Anterior cingulate cortex (tissue), 58 donors: ENCODE measurements at regions not wholly inside any gene's neighbourhood (a gene's known extent, or its start where the extent isn't known, plus 50 kb on each side); places are given as distances from the start of the nearest gene placed in this dataset.

Experiments used
- DNase-seq, 58 donors: peaks; one replicate each; lab custom pipeline; 2025; lab: John Stamatoyannopoulos, UW

GRCh38 chr7:47221826-47222225 is 360.1 kb downstream of the TNS3 start:
- DNase-seq: no peak

GRCh38 chr7:47218378-47219176 is 363.3 kb downstream of the TNS3 start:
- no peak for DNase-seq

- no peak for DNase-seq
Observed at GRCh38 chr7:47217570-47218360, 364.1 kb downstream of the TNS3 start.

- no peak for DNase-seq
Observed at GRCh38 chr7:47217086-47217485, 364.8 kb downstream of the TNS3 start.

- DNase-seq: no peak
Observed at GRCh38 chr7:47216439-47216838, 365.5 kb downstream of the TNS3 start.

- DNase-seq: no peak
Observed at GRCh38 chr7:47215640-47216039, 366.3 kb downstream of the TNS3 start.

GRCh38 chr7:47215049-47215448 is 366.9 kb downstream of the TNS3 start:
- no peak for DNase-seq

GRCh38 chr7:47213276-47213675 is 368.6 kb downstream of the TNS3 start:
- no peak for DNase-seq

GRCh38 chr7:47211519-47211973 is 370.4 kb downstream of the TNS3 start:
- no peak for DNase-seq

- no peak for DNase-seq
Observed at GRCh38 chr7:47210281-47210854, 371.5 kb downstream of the TNS3 start.

GRCh38 chr7:47207956-47208355 is 374.0 kb downstream of the TNS3 start:
- DNase-seq: no peak

GRCh38 chr7:47204709-47205108 is 377.2 kb downstream of the TNS3 start:
- DNase-seq: no peak

GRCh38 chr7:47202146-47202783 is 379.6 kb downstream of the TNS3 start:
- DNase-seq: no peak

GRCh38 chr7:47198159-47198558 is 383.8 kb downstream of the TNS3 start:
- no peak for DNase-seq

GRCh38 chr7:47197486-47197885 is 384.4 kb downstream of the TNS3 start:
- DNase-seq: peak in 4 of 58 donors; percentile 9 to 65 (median 32)

- DNase-seq: no peak
Observed at GRCh38 chr7:47196737-47197136, 385.2 kb downstream of the TNS3 start.

GRCh38 chr7:47196106-47196645 is 385.7 kb downstream of the TNS3 start:
- DNase-seq: no peak

- no peak for DNase-seq
Observed at GRCh38 chr7:47195641-47196040, 386.3 kb downstream of the TNS3 start.

GRCh38 chr7:47194516-47195057 is 387.3 kb downstream of the TNS3 start:
- DNase-seq: no peak

- no peak for DNase-seq
Observed at GRCh38 chr7:47192978-47193377, 388.9 kb downstream of the TNS3 start.
